NCI-H128 (cell line): ENCODE measurements at regions not wholly inside any gene's neighbourhood (a gene's known extent, or its start where the extent isn't known, plus 50 kb on each side); places are given as distances from the start of the nearest gene placed in this dataset.

Source experiments
- DNase-seq: peaks from one replicate; lab custom pipeline; 2025; ENCODE audit not compliant: unreplicated experiment; lab: John Stamatoyannopoulos, UW

DNA sequence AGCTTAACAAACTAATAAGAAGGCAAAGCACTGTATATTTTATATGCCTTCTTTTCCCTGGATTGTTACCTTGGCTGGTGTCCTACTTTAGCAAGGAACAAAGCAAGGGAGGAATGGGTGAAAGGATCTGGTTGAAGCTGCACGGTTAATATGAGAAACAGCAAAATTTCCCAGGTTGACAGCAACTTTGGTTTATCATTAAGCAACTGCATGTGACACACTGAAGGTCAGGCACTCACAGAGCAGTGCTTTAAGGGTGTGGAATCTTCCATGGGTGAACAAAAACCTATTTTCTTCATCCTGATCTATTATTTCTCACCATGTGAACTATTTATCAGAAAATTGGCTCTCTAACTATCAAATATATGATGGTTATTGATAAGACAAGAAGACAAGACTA is 109.0 kb upstream of the ATP10B start:
- DNase-seq, result no peak

DNA sequence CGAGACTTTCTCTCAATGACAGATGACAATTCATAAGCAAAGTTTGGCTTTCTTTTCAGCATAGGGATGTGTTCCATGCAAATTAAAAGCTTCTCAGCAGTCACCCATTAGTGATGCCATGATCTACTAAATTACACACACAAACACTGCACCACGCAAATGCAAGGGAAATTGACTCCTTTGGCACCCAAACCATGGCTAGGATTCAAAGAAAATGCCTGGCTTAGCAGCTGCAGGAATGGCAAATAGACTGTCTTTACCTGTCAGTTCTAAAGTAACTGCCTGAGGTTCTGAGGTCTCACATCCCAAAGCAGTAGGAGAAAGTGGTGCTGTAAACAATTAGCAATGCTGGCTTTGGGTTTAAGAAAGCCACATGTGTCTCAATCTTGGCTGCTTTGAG is 108.6 kb upstream of the ATP10B start:
- DNase-seq, result no peak

DNA sequence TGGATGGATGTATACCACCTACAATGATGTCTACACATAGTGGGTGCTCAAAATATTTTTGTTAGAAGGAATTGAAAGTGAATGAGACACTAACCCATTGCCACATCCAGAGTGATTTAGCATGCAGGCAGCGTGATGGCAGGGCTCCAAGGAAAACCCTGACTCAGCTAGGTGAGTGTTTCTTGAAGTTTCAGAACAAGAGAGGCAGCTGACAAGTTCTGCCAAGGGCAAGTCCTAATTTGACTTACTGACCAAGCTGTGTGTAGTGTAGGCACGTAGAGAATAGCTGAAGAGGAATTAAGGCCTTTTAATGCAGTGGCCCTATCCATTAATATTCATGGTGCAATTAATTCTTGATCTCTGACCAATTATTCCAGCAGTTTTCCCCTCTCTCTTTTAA is 107.8 kb upstream of the ATP10B start:
- no peak for DNase-seq

DNA sequence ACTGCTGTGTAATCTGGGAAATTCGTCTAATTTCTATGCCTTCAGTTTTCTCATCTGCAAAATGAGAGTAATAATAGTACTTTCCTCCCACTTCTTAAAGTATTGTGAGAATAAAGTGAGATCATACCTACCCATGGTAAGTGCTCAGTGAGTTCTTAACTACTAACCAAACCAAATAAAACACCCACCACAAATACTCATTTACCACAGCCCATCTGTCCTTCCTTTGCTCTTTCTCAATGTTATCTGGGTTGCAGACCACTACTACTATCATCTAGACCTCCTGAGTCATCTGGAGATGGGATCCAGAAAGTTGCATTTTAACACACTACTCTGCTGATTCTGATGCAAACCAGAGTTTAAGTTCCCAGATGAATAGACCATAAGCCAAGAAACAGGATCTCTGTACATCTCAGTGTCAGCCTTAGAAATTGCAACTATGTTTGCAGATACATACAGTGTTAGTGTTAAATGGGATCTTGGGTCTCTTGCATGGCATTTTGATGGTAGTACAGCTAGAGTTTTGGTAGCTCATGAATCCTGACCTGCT is 105.4 kb upstream of the ATP10B start:
- DNase-seq, result no peak

DNA sequence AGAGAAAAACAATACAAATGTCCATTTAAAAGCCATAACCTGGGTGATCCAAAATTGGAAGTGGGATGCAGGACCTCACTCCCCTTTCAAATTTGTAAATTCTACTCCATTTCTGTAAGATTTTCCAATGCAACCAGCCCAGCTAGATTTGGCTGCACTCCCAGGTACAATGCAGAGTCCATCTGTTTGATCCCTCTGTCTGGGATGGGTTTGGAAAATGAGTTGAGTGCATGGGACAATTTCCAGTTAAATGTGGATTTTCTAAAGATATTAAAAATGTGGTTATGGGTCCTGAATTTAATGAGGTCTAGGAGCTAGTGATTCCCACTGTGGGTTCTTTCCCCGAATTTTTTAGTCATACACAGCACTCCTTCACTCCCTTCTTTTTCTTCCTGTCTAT is 104.0 kb upstream of the ATP10B start:
- DNase-seq, result no peak

DNA sequence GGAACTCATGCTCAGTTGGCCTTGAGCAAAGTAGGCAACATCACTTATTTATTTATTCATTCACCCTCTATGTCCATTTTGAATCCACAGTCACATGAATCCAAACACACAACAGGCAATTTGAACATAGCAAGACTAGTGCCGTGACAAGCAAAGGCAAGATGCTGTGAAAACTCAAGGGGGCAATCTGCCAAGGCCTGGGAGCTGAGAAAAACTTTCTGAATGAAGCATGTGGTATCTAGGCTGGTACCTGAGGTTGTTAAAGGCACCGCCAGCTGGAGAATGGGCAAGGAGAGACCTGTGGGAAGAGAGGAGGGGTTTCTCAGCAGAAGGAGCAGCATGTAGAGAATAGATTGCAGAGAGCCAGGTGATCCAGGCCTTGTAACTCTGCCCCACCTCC is 98.3 kb upstream of the ATP10B start:
- DNase-seq, result no peak

DNA sequence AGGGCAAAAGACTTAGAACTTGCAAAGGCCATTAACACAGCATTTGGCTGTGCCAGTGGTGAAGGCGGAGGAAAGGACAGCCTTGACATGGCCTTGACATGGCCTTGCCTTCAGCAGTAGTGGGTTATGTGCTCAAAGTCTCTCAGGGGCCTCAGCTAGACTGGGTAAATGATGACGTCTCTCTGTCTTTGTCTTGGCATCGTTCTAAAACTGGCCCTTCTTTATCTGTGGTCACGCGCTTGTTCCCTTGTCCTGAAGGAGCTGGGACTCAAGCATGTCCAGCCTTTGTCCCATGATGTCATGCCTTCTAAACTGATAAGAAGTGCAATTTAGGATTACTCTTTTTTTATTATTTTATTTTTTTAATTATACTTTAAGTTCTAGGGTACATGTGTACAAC is 88.7 kb upstream of the ATP10B start:
- no peak for DNase-seq

DNA sequence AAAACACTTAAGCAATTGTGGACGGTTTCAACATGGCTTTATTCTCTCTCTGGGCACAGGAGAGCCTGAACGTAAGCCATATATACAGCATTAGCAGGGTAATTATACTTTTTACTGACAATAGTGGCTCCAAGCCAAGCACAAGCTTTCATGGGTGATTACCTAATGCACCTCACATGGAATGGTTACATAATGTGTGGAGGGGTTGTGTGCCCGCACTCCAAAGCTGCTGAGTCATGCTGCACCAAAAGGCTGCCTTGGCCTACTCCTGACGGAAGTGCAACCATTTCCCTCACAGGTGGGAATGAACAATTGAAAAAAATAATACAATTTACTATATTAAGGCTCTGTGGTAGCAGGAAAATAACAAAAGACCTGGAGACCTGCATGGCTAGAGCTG is 86.5 kb upstream of the ATP10B start:
- no peak for DNase-seq

DNA sequence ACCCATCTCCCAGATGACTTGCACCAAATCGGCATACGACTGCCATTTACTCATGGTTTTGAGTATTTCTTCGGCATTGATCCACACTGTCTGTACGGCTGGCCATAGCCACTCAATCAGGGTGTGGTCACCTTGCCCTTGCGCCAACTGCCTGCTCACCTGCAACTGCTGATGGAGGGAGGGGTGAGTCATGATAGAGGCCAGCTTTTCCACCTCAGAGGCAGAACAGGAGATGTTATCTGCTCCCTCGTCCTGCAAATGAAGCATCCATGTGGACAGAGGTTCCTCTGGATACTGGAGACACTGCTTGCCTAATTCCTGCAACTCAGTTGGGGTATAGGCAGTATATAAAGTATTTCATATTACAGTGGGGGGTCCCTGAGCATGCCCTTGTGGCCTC is 85.6 kb upstream of the ATP10B start:
- no peak for DNase-seq

DNA sequence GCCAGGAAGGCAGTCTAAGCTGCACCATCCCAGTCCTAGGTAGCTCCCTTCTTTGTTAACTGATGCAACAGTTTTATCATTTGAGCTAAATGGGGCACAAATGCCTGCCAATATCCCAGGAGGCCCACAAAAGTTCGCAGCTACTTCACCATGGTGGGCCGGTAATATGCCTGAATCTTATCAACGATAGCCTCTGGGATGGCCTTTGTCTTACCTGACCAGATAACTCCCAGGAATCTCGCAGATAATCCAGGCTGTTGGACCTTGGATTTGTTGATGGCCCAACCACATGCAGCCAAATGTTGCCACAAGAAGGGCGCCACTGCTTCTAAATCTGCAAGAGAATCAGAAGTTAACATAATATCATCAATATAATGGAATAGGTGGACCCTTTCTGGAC is 83.8 kb upstream of the ATP10B start:
- DNase-seq, result no peak

DNA sequence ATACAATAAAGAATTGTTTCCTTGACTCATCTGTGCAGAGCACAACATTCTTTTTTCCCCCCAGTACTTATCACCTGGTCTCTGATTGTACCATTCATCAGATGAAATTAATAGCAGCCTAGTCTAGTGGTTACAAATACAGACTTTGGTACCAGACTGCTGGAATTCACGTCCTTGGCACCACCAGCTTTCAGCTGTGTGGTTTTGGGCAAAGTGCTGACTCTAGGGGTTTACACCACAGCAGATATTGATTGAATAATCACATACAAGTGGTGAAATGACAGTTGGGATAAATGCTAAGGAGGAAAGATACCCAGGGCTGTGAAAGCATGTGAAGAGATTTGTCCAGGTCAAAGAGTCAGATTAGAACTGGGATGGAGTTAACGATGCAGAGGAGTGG is 79.3 kb upstream of the ATP10B start:
- no peak for DNase-seq

DNA sequence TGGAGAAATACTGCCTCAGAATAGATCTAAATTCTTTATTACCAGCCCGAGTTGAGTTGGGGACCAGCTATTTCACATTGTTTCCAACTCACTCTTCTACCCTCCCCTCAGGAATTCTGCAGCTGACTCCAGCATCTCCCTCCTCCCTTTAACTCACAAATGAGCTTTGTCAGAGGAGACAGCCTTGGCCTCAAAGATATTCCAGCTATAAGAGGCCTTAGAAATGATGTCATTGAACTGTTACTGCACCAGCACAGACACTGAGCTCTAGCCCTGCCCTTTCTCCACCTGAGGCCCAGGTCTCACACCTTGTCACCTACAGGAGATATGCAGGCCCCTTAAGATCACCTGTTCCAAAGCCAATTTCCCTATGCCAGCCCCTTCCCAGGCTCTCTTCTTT is 78.4 kb upstream of the ATP10B start:
- DNase-seq, result no peak

DNA sequence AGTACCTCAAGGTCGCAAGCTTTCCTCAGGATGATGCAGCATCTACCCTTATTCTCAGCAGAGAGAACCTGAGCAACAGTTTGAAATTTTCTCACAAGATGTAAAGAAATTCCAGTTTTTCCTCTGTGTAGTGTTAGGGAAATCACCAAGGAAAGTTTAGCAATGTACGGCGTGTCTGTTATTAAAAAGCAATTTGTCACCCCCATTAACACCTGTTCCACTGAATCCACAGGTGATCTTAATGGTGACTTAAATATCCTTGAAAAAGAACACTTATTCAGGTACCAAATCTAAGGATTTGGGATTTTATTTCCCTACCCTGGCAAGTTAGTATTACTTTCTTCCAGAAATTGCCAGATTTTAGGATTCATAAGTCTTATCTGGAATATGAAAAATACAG is 77.9 kb upstream of the ATP10B start:
- no peak for DNase-seq

DNA sequence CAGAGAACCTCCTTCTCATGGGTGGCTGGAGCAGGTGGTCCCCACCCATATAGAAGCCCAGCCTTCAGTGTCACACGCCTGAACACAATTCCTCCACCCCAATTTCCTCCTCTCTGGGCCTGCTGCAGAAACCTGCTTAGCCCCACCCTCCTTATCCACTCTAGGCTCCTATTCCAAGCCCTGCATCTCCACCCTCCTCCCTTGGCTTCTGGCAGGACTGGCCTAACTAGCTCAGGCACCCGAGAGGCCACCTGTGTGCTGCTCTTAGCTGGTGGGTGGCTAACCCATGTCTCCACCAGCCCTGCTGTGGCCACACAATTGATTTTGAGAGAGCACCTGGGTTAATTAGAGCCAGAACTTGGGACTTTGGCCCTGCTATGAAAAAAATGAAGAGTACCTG is 77.3 kb upstream of the ATP10B start:
- DNase-seq, result no peak

DNA sequence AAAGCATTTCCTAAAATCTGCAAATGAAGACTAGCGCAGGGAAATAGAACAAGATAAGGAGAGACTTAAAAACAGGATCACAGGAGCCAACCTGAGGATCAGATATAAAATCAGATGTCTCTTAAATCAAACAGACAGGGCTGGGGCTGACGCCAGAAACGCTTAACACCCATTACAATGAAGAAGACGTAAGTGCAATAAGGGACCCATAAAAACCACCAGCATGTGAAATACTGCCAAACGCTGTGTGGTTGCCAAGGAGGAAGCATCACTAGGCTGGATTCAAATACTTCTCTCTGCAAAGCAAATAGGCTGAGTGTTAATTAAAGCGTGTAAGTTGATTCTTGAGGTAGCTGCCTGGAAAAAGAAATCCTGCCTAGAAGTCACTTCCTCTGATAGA is 74.4 kb upstream of the ATP10B start:
- DNase-seq, result peak; percentile 13

DNA sequence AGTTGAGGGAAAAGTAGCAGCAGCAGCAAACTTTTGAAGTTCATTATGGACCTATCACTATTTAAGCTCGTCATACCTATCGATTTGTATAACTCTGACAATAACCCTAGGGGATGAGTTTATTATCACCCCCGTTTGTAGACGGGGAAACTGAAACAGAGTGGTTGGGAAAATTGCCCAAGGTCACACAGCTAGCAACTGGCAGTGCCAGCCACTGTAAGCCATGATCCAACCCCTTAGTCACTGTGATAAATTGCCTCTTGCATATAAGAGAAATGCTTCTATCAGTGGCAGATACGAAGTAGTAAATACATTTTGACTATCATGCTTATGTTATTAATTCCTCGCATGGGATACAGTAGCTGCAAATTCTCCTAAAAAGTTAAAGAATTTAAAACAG is 73.3 kb upstream of the ATP10B start:
- no peak for DNase-seq

DNA sequence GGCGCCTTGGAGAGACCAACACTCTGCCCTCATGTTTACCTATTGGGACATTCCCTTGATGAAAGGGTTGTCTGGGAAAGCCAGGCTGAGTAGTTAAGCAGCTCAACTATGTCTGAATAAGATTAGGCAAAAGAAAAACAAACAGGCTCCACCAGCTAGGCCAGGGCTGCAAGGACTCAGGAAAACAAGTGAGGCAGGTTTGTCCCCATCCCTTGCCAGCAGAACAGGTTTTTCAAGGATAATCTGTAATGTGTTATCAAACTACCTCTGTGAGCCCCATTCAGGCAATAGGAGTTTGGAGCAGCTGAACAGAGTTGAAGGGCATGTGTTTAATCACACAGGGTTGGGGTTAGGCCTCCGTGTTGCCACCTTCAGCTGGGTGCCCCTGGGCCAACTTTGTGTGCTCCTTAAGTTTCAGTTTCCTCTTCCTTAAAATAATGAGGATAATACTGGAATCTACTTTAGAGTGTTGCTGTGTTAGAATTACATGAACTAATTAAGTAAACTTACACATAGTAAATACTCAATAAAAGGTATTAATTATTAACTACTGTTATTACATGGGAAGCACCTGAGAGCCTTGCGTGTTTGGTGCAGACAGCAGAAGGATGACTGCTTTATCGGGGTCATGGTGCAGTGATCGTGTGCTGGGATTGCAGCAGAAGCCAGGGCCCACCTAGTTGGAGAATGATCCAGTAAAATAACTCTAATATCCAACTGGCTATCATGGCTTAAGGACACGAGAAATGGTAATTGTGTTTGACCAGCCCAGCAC is 72.1 kb upstream of the ATP10B start:
- DNase-seq, result no peak

DNA sequence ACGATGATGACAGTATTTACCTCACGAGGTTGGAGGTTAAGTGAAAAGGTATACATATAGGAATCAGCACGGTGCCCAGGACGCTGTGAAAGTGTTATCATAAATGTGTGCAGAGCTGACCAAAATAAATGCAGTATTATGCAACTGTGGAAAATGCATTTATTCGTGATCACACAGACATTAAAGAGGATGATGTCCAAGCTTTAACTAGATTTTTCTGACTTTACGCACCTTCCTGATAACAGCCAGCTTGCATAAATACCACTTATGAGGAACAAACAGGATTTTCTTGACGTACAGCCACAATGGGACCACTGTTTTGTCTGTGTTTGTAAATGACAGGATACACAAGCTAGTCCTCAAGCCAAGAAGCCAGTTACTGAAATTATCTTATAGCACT is 71.4 kb upstream of the ATP10B start:
- DNase-seq, result no peak

DNA sequence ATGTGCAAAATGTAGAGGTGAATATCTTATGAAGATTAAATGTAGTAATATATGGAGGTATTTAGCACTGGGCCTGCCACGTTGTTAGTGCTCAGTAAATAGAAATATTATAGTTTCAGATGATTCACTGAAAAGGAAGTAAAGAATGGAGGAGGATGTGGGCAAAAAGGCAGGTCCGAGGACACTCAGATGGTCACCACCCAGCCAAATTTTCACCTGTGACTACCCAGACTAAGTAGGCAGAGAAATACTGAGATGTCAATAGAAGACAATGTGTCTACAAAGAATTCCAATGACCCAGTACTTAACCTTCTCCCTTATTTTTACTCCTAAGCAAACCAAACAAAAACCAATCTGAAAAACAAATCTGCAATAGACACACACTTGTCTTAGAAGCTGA is 70.3 kb upstream of the ATP10B start:
- DNase-seq, result no peak

DNA sequence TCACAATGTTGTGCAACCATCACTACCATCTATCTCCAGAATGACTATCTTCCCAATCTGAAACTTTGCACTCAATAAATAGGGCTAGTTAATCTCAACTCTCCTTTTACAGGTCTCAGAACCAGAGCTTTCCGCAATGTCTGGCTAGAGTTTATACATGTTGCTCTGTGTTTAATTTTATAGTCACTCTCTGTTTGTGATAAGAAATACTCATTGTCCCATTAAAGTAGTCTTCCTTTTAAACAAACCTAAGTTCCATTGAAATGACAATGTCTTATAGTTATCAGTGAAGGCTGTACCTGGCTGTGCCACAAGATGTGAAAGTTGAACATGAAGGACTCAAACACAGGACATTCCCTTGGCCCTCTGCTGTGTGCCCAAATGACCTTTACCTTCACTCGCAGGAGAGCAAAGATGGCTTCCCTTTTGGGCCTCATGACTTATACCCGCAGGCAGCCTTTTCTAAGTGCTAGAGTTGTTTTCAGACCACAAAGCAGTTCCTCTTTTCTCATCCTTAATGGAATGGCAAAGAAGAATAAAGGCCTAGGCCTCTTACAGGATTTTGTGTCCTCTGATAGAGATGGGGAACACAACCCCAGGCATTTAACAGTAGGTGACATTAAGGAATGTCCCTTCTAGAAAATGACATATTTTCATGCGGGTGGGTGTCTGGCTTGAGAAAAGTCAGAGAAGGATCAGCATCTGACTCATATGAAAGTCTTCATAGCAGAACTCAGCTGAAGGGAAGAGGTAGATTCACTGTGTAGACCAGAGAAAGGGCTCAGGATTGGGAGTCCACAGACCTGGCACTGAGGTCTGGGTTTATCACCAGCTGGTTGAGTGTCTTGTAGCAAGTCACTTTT is 69.6 kb upstream of the ATP10B start:
- DNase-seq, result no peak

DNA sequence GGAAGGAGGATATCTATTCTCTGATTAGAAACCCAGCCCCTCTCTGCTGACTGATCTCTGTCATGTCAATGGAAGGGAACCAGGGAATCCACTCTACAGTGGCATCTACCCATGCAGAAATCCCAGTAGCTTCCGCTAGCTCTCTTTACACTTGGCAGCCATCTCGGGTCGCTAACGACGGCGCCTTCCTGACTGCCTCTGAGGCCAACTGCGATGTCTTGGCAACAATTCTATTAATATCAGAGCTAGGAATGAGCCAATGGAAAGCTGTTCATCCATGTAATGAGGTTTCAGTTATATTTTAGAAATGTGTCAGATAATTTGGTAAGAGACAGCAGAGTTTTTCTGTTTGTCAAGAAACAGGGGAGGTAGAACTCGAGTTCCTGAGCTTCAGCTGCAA is 67.6 kb upstream of the ATP10B start:
- DNase-seq, result no peak

DNA sequence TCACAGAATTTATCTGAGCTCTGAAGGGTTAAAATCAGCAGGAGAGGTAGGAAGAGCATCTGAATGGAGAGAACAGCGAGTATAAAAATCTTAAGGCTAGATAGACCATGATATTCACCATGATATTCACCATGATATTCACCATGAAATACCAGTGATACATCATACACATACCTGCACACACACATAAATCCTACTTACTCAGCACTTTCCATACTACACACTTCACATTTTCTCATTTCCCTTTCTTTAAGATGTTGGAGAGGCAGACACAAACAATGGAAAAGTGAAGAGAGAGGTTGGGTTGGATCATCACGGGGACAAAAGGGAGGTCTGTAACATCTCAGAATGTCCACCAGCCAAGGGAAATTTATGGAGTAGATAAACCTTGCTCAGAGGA is 66.4 kb upstream of the ATP10B start:
- DNase-seq, result no peak
